ENCODE measurements at regions not wholly inside any gene's neighbourhood (a gene's known extent, or its start where the extent isn't known, plus 50 kb on each side); places are given as distances from the start of the nearest gene placed in this dataset.
"Not testable (repeated sequence)": the region's sequence is repeated elsewhere in the genome, so short reads cannot be mapped to it uniquely, and the experiment has no call there.

- DNase-seq: no peak
These were observed 497.5 kb upstream of the KLF6 start for GRCh38 chr10:4282496-4282895.

- no peak for DNase-seq
These were observed 496.3 kb upstream of the KLF6 start for GRCh38 chr10:4281190-4281825.

- no peak for DNase-seq
These were observed 495.6 kb upstream of the KLF6 start for GRCh38 chr10:4280461-4281189.

- DNase-seq: no peak
These were observed 494.6 kb upstream of the KLF6 start for GRCh38 chr10:4279655-4280054.

GRCh38 chr10:4278186-4278585 lies 493.2 kb upstream of the KLF6 start:
- no peak for DNase-seq

GRCh38 chr10:4276151-4276550 lies 491.1 kb upstream of the KLF6 start:
- DNase-seq: no peak

- DNase-seq: not testable (repeated sequence)
These were observed 489.7 kb upstream of the KLF6 start for GRCh38 chr10:4274671-4275070.

GRCh38 chr10:4271193-4271592 lies 486.2 kb upstream of the KLF6 start:
- DNase-seq: no peak

GRCh38 chr10:4270116-4270515 lies 485.1 kb upstream of the KLF6 start:
- DNase-seq: peak in 1 of 2 donors; percentile 20

GRCh38 chr10:4268490-4268889 lies 483.5 kb upstream of the KLF6 start:
- not testable (repeated sequence) for DNase-seq

GRCh38 chr10:4267086-4267773 lies 482.2 kb upstream of the KLF6 start:
- no peak for DNase-seq

GRCh38 chr10:4266416-4267085 lies 481.5 kb upstream of the KLF6 start:
- DNase-seq: no peak

GRCh38 chr10:4265964-4266363 lies 481.0 kb upstream of the KLF6 start:
- no peak for DNase-seq

GRCh38 chr10:4264209-4264865 lies 479.3 kb upstream of the KLF6 start:
- DNase-seq: no peak

- no peak for DNase-seq
These were observed 478.6 kb upstream of the KLF6 start for GRCh38 chr10:4263601-4263921.

- DNase-seq: no peak
These were observed 478.0 kb upstream of the KLF6 start for GRCh38 chr10:4262870-4263600.

GRCh38 chr10:4262449-4262848 lies 477.4 kb upstream of the KLF6 start:
- no peak for DNase-seq

GRCh38 chr10:4260483-4261124 lies 475.6 kb upstream of the KLF6 start:
- no peak for DNase-seq

- DNase-seq: no peak
These were observed 473.0 kb upstream of the KLF6 start for GRCh38 chr10:4257939-4258465.

GRCh38 chr10:4256971-4257370 lies 472.0 kb upstream of the KLF6 start:
- DNase-seq: no peak

- no peak for DNase-seq
These were observed 470.7 kb upstream of the KLF6 start for GRCh38 chr10:4255751-4256150.

Data from CD4-positive, alpha-beta T cell treated with Interleukin-4 for 1 hour (primary cell).